ENCODE measurements at regions not wholly inside any gene's neighbourhood (a gene's known extent, or its start where the extent isn't known, plus 50 kb on each side); places are given as distances from the start of the nearest gene placed in this dataset.

GRCh38 chr3:59262076-59262498 lies 212.3 kb upstream of the CFAP20DC start:
- Mint-ChIP-seq H3K36me3 (no peaks in the 10 kb centered on the region), H3K27me3 (no peaks in the 10 kb centered on the region), H3K27ac (no peak overlapping the region), H3K4me3 (no peak overlapping the region), H3K9me3 (peaks cover 12% of the 10 kb centered on the region), H3K4me1 (ENCODE audit: low read depth) (peaks cover 4% of the 10 kb centered on the region)
- ChIA-PET CTCF (no interaction called here), POLR2A (no interaction called here)
- no peak for DNase-seq
- intact Hi-C loops (cut with micrococcal nuclease) = no loop called here

- Mint-ChIP-seq H3K4me3 (no peak overlapping the region), H3K9me3 (peaks cover 12% of the 10 kb centered on the region), H3K36me3 (no peaks in the 10 kb centered on the region), H3K4me1 (ENCODE audit: low read depth) (no peaks in the 10 kb centered on the region), H3K27me3 (no peaks in the 10 kb centered on the region), H3K27ac (no peak overlapping the region)
- CTCF ChIA-PET = interaction anchor here (0.9 kb wide), 1 partner anchor 597 kb away, joined by 3 read pairs; no protein-coding TSS in a partner anchor
- POLR2A ChIA-PET = no interaction called here
- DNase-seq = no peak
- intact Hi-C loops (cut with micrococcal nuclease) = no loop called here
Observed at GRCh38 chr3:59261009-59261408, 211.2 kb upstream of the CFAP20DC start.

- Mint-ChIP-seq H3K4me3 (no peak overlapping the region), H3K36me3 (no peaks in the 10 kb centered on the region), H3K9me3 (peaks cover 2% of the 10 kb centered on the region), H3K27ac (no peak overlapping the region), H3K27me3 (no peaks in the 10 kb centered on the region), H3K4me1 (ENCODE audit: low read depth) (no peaks in the 10 kb centered on the region)
- ChIA-PET CTCF (no interaction called here), POLR2A (no interaction called here)
- intact Hi-C loops (cut with micrococcal nuclease) = no loop called here
- DNase-seq = no peak
Observed at GRCh38 chr3:59258550-59259260, 208.9 kb upstream of the CFAP20DC start.

GRCh38 chr3:59257506-59257905 lies 207.7 kb upstream of the CFAP20DC start:
- CTCF ChIA-PET = no interaction called here
- Mint-ChIP-seq H3K27me3 (peaks cover 2% of the 10 kb centered on the region), H3K27ac (no peak overlapping the region), H3K4me1 (ENCODE audit: low read depth) (no peaks in the 10 kb centered on the region), H3K4me3 (no peak overlapping the region), H3K9me3 (no peaks in the 10 kb centered on the region), H3K36me3 (no peaks in the 10 kb centered on the region)
- no peak for DNase-seq
- intact Hi-C loops (cut with micrococcal nuclease) = no loop called here
- POLR2A ChIA-PET = no interaction called here

GRCh38 chr3:59256230-59256629 lies 206.4 kb upstream of the CFAP20DC start:
- H3K27me3 Mint-ChIP-seq = peaks cover 2% of the 10 kb centered on the region
- ChIA-PET POLR2A (no interaction called here), CTCF (no interaction called here)
- DNase-seq = no peak
- H3K9me3 Mint-ChIP-seq = no peaks in the 10 kb centered on the region
- no peaks in the 10 kb centered on the region for H3K36me3 Mint-ChIP-seq
- intact Hi-C loops (cut with micrococcal nuclease) = no loop called here
- H3K27ac Mint-ChIP-seq = no peak overlapping the region
- no peaks in the 10 kb centered on the region for H3K4me1 Mint-ChIP-seq (ENCODE audit: low read depth)
- H3K4me3 Mint-ChIP-seq = no peak overlapping the region

GRCh38 chr3:59254976-59255375 lies 205.2 kb upstream of the CFAP20DC start:
- H3K27me3 Mint-ChIP-seq = peaks cover 2% of the 10 kb centered on the region
- no peak for DNase-seq
- no peak overlapping the region for H3K4me3 Mint-ChIP-seq
- no peaks in the 10 kb centered on the region for H3K9me3 Mint-ChIP-seq
- intact Hi-C loops (cut with micrococcal nuclease) = no loop called here
- ChIA-PET CTCF (no interaction called here), POLR2A (no interaction called here)
- no peak overlapping the region for H3K27ac Mint-ChIP-seq
- no peaks in the 10 kb centered on the region for H3K36me3 Mint-ChIP-seq
- no peaks in the 10 kb centered on the region for H3K4me1 Mint-ChIP-seq (ENCODE audit: low read depth)

GRCh38 chr3:59254433-59254832 lies 204.6 kb upstream of the CFAP20DC start:
- H3K36me3 Mint-ChIP-seq = no peaks in the 10 kb centered on the region
- no peaks in the 10 kb centered on the region for H3K4me1 Mint-ChIP-seq (ENCODE audit: low read depth)
- ChIA-PET CTCF (no interaction called here), POLR2A (no interaction called here)
- no peak overlapping the region for H3K4me3 Mint-ChIP-seq
- H3K9me3 Mint-ChIP-seq = peaks cover under 1% of the 10 kb centered on the region
- intact Hi-C loops (cut with micrococcal nuclease) = no loop called here
- H3K27me3 Mint-ChIP-seq = peaks cover 2% of the 10 kb centered on the region
- DNase-seq = no peak
- no peak overlapping the region for H3K27ac Mint-ChIP-seq

GRCh38 chr3:59253523-59253922 lies 203.7 kb upstream of the CFAP20DC start:
- Mint-ChIP-seq H3K4me1 (ENCODE audit: low read depth) (no peaks in the 10 kb centered on the region), H3K36me3 (peaks cover 6% of the 10 kb centered on the region), H3K27me3 (peaks cover 2% of the 10 kb centered on the region), H3K27ac (no peak overlapping the region), H3K4me3 (no peak overlapping the region), H3K9me3 (peaks cover 9% of the 10 kb centered on the region)
- intact Hi-C loops (cut with micrococcal nuclease) = no loop called here
- ChIA-PET POLR2A (no interaction called here), CTCF (no interaction called here)
- DNase-seq = no peak

- DNase-seq = no peak
- peaks cover 6% of the 10 kb centered on the region for H3K36me3 Mint-ChIP-seq
- peaks cover 2% of the 10 kb centered on the region for H3K27me3 Mint-ChIP-seq
- H3K9me3 Mint-ChIP-seq = peaks cover 13% of the 10 kb centered on the region
- POLR2A ChIA-PET = no interaction called here
- no peaks in the 10 kb centered on the region for H3K4me1 Mint-ChIP-seq (ENCODE audit: low read depth)
- H3K4me3 Mint-ChIP-seq = no peak overlapping the region
- H3K27ac Mint-ChIP-seq = no peak overlapping the region
- intact Hi-C loops (cut with micrococcal nuclease) = no loop called here
- CTCF ChIA-PET = no interaction called here
Observed at GRCh38 chr3:59251869-59252268, 202.0 kb upstream of the CFAP20DC start.

- H3K27me3 Mint-ChIP-seq = peaks cover 2% of the 10 kb centered on the region
- intact Hi-C loops (cut with micrococcal nuclease) = no loop called here
Observed at GRCh38 chr3:59250600-59250999, 200.8 kb upstream of the CFAP20DC start.

GRCh38 chr3:59249698-59250361 lies 200.0 kb upstream of the CFAP20DC start:
- no peak overlapping the region for H3K27ac Mint-ChIP-seq
- peaks cover 2% of the 10 kb centered on the region for H3K27me3 Mint-ChIP-seq
- POLR2A ChIA-PET = no interaction called here
- CTCF ChIA-PET = no interaction called here
- H3K36me3 Mint-ChIP-seq = peaks cover 6% of the 10 kb centered on the region
- H3K4me3 Mint-ChIP-seq = no peak overlapping the region
- intact Hi-C loops (cut with micrococcal nuclease) = no loop called here
- no peak for DNase-seq
- no peaks in the 10 kb centered on the region for H3K4me1 Mint-ChIP-seq (ENCODE audit: low read depth)
- H3K9me3 Mint-ChIP-seq = peaks cover 13% of the 10 kb centered on the region

More at GRCh38 chr3:59250600-59250999, 200.8 kb upstream of the CFAP20DC start:
- H3K9me3 Mint-ChIP-seq = peaks cover 13% of the 10 kb centered on the region
- peaks cover 6% of the 10 kb centered on the region for H3K36me3 Mint-ChIP-seq
- H3K4me1 Mint-ChIP-seq (ENCODE audit: low read depth) = no peaks in the 10 kb centered on the region
- ChIA-PET POLR2A (no interaction called here), CTCF (no interaction called here)
- H3K4me3 Mint-ChIP-seq = no peak overlapping the region
- H3K27ac Mint-ChIP-seq = no peak overlapping the region
- DNase-seq = no peak

GRCh38 chr3:59249004-59249403 lies 199.2 kb upstream of the CFAP20DC start:
- ChIA-PET POLR2A (no interaction called here), CTCF (no interaction called here)
- Mint-ChIP-seq H3K9me3 (peaks cover 13% of the 10 kb centered on the region), H3K36me3 (peaks cover 6% of the 10 kb centered on the region), H3K4me3 (no peak overlapping the region), H3K27me3 (peaks cover 2% of the 10 kb centered on the region), H3K4me1 (ENCODE audit: low read depth) (no peaks in the 10 kb centered on the region), H3K27ac (no peak overlapping the region)
- intact Hi-C loops (cut with micrococcal nuclease) = no loop called here
- DNase-seq = no peak

- no peaks in the 10 kb centered on the region for H3K27me3 Mint-ChIP-seq
- H3K36me3 Mint-ChIP-seq = peaks cover 6% of the 10 kb centered on the region
Observed at GRCh38 chr3:59247402-59247841, 197.6 kb upstream of the CFAP20DC start.

More at GRCh38 chr3:59247402-59247841, 197.6 kb upstream of the CFAP20DC start:
- no peak for DNase-seq
- no peak overlapping the region for H3K27ac Mint-ChIP-seq
- peaks cover 18% of the 10 kb centered on the region for H3K9me3 Mint-ChIP-seq
- ChIA-PET POLR2A (no interaction called here), CTCF (no interaction called here)
- H3K4me3 Mint-ChIP-seq = no peak overlapping the region
- intact Hi-C loops (cut with micrococcal nuclease) = no loop called here
- no peaks in the 10 kb centered on the region for H3K4me1 Mint-ChIP-seq (ENCODE audit: low read depth)
